ENCODE measurements at regions not wholly inside any gene's neighbourhood (a gene's known extent, or its start where the extent isn't known, plus 50 kb on each side); places are given as distances from the start of the nearest gene placed in this dataset.

- TF ChIP-seq MXI1 (IDR thresholded peaks at IDR 0.05; ENCODE audit: borderline replicate concordance, low read depth, low read length) = no peak
- TF ChIP-seq CHD1 (IDR thresholded peaks at IDR 0.05; ENCODE audit: low read depth, low read length) = no peak
- TF ChIP-seq BHLHE40 (IDR thresholded peaks at IDR 0.05; ENCODE audit: low read depth, low read length) = no peak
These were observed 51.0 kb upstream of the DOCK9 start (continued) for GRCh38 chr13:99028890-99029289.

DNA sequence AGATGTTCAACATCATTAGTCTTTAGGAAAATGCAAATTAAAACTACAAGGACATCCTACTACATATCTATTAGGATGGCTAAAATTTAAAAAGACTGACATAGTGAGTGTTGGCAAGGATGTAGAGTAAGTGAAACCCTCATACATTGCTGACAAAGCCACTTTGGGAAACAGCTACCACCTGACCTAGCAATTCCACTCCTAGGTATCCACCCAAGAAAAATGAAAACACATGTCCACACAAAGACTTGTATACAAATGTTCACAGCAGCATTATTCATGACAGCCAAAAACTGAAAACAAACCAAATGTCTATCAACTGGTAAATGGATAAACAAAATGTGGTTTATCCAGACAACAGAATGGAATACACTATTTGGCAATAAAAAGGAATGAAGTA, 51.7 kb upstream of the DOCK9 start:
- no peak overlapping the region for H3K23ac ChIP-seq (ENCODE audit: low read depth, low read length)
- H3K9me3 ChIP-seq (ENCODE audit: control insufficient read depth, insufficient read depth, low read length) = peaks cover 3% of the 10 kb centered on the region; the same call in 1 of the 2 replicates
- no peak overlapping the region for H3K4me3 ChIP-seq (ENCODE audit: insufficient read depth, low read depth, low read length)
- no peak overlapping the region for H2BK5ac ChIP-seq (ENCODE audit: low read depth, low read length, poor library complexity, severe bottlenecking)
- H3K79me1 ChIP-seq (ENCODE audit: low read depth in 1 of 2, low read length in 2 of 2) = peaks cover 0 to 7% of the 10 kb centered on the region in 2 experiments; a peak in 2 of 4 replicates
- H3K27ac ChIP-seq (ENCODE audit: insufficient read depth, low read length) = no peak overlapping the region
- ChIA-PET CTCF (interaction anchor here (1.0 kb wide), 1 partner anchor 187 kb away, joined by 3 read pairs; no protein-coding TSS in a partner anchor), POLR2A (ENCODE audit: unreplicated experiment) (no interaction called here)
- no peak overlapping the region for H3K18ac ChIP-seq (ENCODE audit: low read depth, low read length)
- H3K4me2 ChIP-seq (ENCODE audit: low read depth, low read length) = no peak overlapping the region
- H4K91ac ChIP-seq (ENCODE audit: insufficient read depth, low read depth, low read length) = no peak overlapping the region
- no peak overlapping the region for H4K5ac ChIP-seq (ENCODE audit: low read depth, low read length)
- no peaks in the 10 kb centered on the region for H3K36me3 ChIP-seq (ENCODE audit: control insufficient read depth, insufficient read depth, low read length)
- H3K27me3 ChIP-seq (ENCODE audit: control insufficient read depth, insufficient read depth, low read length) = no peaks in the 10 kb centered on the region; the same call in 1 of the 2 replicates
- H3K9me1 ChIP-seq (ENCODE audit: insufficient read depth, low read length) = no peaks in the 10 kb centered on the region
- H3K9ac ChIP-seq (ENCODE audit: low read depth, low read length) = no peak overlapping the region
- no peak overlapping the region for H3K4ac ChIP-seq (ENCODE audit: low read depth, low read length)
- no peaks in the 10 kb centered on the region; the same call in 1 of the 2 replicates for H4K20me1 ChIP-seq (ENCODE audit: insufficient read depth, low read length)
- BruUV-seq (replicated peaks) = no TSS peak
- intact Hi-C loops (cut with micrococcal nuclease) (no loop called here), dilution Hi-C loops (cut with HindIII; ENCODE audit: low sequenced_read_pairs, unreplicated experiment) (no loop called here), in situ Hi-C loops (cut with MboI; ENCODE audit: low sequenced_read_pairs) (loop anchor here (25.0 kb wide), 1 partner anchor 592 kb away; no protein-coding TSS in a partner anchor)
- H2AK9ac ChIP-seq (replicated peaks; ENCODE audit: low read depth, low read length, poor library complexity) = no peak overlapping the region
- no peak for ATAC-seq (ENCODE audit: low read depth)
- no peak overlapping the region for H2BK20ac ChIP-seq (ENCODE audit: low read depth, low read length)
- H4K8ac ChIP-seq (ENCODE audit: low read depth in 2 of 2, low read length in 2 of 2) = no peak overlapping the region
- H3K56ac ChIP-seq (ENCODE audit: extremely low read depth, insufficient read depth, low read length) = no peak overlapping the region
- no peak overlapping the region for H2BK120ac ChIP-seq (ENCODE audit: low read depth, low read length)
- TF ChIP-seq FOS (IDR thresholded peaks at IDR 0.05; ENCODE audit: low read depth, low read length) (no peak), RFX5 (IDR thresholded peaks at IDR 0.05; ENCODE audit: low read depth, low read length) (no peak), SMC3 (IDR thresholded peaks at IDR 0.05; ENCODE audit: low read depth, low read length) (no peak)
- H3K4me1 ChIP-seq (ENCODE audit: control insufficient read depth, insufficient read depth, low read length) = no peaks in the 10 kb centered on the region
- H2AK5ac ChIP-seq (ENCODE audit: low read depth, low read length) = no peak overlapping the region
- no peak overlapping the region for H3K14ac ChIP-seq (replicated peaks; ENCODE audit: low read depth, low read length)
- H2AFZ ChIP-seq (replicated peaks; ENCODE audit: low read length, poor library complexity) = no peak overlapping the region
- no peak overlapping the region for H2BK15ac ChIP-seq (ENCODE audit: low read depth, low read length)
- no peak for DNase-seq
